NAMALWA (cell line): ENCODE measurements at regions not wholly inside any gene's neighbourhood (a gene's known extent, or its start where the extent isn't known, plus 50 kb on each side); places are given as distances from the start of the nearest gene placed in this dataset.
"Not testable (repeated sequence)": the region's sequence is repeated elsewhere in the genome, so short reads cannot be mapped to it uniquely, and the experiment has no call there.

Experiments
- DNase-seq: peaks from one replicate; pipeline ENCODE4 v3.0.0-alpha.2; 2015; ENCODE audit warnings: low spot score

GRCh38 chr2:53356291-53356905 is 411.2 kb upstream of the CHAC2 start:
- DNase-seq: no peak

GRCh38 chr2:53353135-53354114 is 414.2 kb upstream of the CHAC2 start:
- no peak for DNase-seq

GRCh38 chr2:53347269-53347668 is 420.3 kb upstream of the CHAC2 start:
- no peak for DNase-seq

- no peak for DNase-seq
Observed at GRCh38 chr2:53342248-53342647, 425.4 kb upstream of the CHAC2 start.

- no peak for DNase-seq
Observed at GRCh38 chr2:53334610-53335009, 433.0 kb upstream of the CHAC2 start.

- DNase-seq: no peak
Observed at GRCh38 chr2:53331667-53332066, 435.9 kb upstream of the CHAC2 start.

- DNase-seq: no peak
Observed at GRCh38 chr2:53317861-53318260, 449.7 kb upstream of the CHAC2 start.

GRCh38 chr2:53315149-53315548 is 452.5 kb upstream of the CHAC2 start:
- DNase-seq: no peak

- no peak for DNase-seq
Observed at GRCh38 chr2:53314718-53315117, 452.9 kb upstream of the CHAC2 start.

- DNase-seq: not testable (repeated sequence)
Observed at GRCh38 chr2:53313644-53314043, 454.0 kb upstream of the CHAC2 start.

GRCh38 chr2:53312721-53313120 is 454.9 kb upstream of the CHAC2 start:
- DNase-seq: no peak

- DNase-seq: no peak
Observed at GRCh38 chr2:53312181-53312580, 455.4 kb upstream of the CHAC2 start.

- no peak for DNase-seq
Observed at GRCh38 chr2:53303012-53303578, 464.5 kb upstream of the CHAC2 start.

GRCh38 chr2:53302455-53302854 is 465.1 kb upstream of the CHAC2 start:
- no peak for DNase-seq

- DNase-seq: no peak
Observed at GRCh38 chr2:53289309-53290006, 478.1 kb upstream of the CHAC2 start.

- no peak for DNase-seq
Observed at GRCh38 chr2:53286345-53286744, 481.3 kb upstream of the CHAC2 start.

GRCh38 chr2:53275743-53276142 is 491.9 kb upstream of the CHAC2 start:
- DNase-seq: no peak

GRCh38 chr2:53268626-53269025 is 499.0 kb upstream of the CHAC2 start:
- no peak for DNase-seq

GRCh38 chr2:53268086-53268485 is 499.5 kb upstream of the CHAC2 start:
- DNase-seq: no peak

GRCh38 chr2:53265544-53266299 is 501.9 kb upstream of the CHAC2 start:
- no peak for DNase-seq

- DNase-seq: no peak
Observed at GRCh38 chr2:53260568-53260967, 507.0 kb upstream of the CHAC2 start.
